Lower leg skin (tissue), 3 donors: ENCODE measurements at regions not wholly inside any gene's neighbourhood (a gene's known extent, or its start where the extent isn't known, plus 50 kb on each side); places are given as distances from the start of the nearest gene placed in this dataset.

Source experiments
- POLR2A ChIP-seq, 2 donors: fragments of 450-650 bp; IDR thresholded peaks; one replicate each; pipeline ENCODE4 v1.6.1; 2016 to 2017; ENCODE audit warnings: antibody characterized with exemption in 2 of 2, mild to moderate bottlenecking in 1 of 2, moderate library complexity in 1 of 2
- TF ChIP-seq, protein P1 (sequence below), 3 donors: fragments of 450-650 bp; IDR thresholded peaks; one replicate each; pipeline ENCODE4 v1.5.1; 2016; ENCODE audit warnings: antibody characterized with exemption in 3 of 3, mild to moderate bottlenecking in 3 of 3, moderate library complexity in 2 of 3

DNA sequence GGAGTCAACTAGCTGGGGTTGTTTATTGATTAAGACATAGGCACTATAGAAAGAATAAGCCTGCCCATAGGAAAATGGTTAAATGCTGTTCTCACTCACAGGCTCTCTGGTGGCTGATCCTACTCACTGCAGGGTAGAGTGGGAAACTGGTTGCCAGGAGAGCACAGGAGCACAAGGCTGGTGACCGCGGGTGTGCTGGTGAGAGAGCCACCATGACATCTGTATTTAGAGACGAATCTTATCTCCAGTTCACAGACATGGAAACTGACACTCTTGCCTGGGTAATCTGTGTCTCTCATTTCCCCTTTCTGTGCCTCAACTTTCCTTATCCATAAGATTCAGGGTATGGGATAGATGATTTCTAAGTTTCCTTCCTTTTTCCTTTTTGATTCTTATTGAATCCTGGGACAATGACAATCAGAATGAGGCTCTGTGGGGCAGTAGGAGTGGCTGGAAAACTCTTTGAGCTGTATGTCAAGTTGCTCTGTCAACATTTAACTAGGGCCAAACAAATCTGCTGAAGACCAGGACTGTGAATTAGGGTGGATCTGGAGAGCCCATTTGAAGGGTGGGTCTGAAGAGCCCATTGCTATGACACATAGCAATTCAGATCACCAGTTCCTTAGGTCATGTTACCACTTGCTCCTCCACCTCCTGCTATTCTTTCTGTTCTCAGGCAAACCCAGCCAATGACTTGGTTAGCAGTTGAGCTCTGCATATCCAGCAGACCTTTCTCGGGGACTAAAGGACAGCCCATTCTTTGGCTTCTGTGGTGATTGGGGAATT, 286.1 kb upstream of the TBL1XR1 start:
- no peak for TF ChIP-seq POLR2A (IDR thresholded peaks at IDR 0.05)
- TF ChIP-seq, protein P1, sequence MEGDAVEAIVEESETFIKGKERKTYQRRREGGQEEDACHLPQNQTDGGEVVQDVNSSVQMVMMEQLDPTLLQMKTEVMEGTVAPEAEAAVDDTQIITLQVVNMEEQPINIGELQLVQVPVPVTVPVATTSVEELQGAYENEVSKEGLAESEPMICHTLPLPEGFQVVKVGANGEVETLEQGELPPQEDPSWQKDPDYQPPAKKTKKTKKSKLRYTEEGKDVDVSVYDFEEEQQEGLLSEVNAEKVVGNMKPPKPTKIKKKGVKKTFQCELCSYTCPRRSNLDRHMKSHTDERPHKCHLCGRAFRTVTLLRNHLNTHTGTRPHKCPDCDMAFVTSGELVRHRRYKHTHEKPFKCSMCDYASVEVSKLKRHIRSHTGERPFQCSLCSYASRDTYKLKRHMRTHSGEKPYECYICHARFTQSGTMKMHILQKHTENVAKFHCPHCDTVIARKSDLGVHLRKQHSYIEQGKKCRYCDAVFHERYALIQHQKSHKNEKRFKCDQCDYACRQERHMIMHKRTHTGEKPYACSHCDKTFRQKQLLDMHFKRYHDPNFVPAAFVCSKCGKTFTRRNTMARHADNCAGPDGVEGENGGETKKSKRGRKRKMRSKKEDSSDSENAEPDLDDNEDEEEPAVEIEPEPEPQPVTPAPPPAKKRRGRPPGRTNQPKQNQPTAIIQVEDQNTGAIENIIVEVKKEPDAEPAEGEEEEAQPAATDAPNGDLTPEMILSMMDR (IDR thresholded peaks at IDR 0.05) = no peak
